Endothelial cell of umbilical vein (primary cell): ENCODE measurements at regions not wholly inside any gene's neighbourhood (a gene's known extent, or its start where the extent isn't known, plus 50 kb on each side); places are given as distances from the start of the nearest gene placed in this dataset.

ENCODE experiments used
- BruUV-seq: library from RNA; stranded (reverse); fragments of 400-500 nt; replicated peaks from 2 replicates; lab custom pipeline; 2021; lab: Mats Ljungman, UMichigan
- CTCF ChIA-PET: fragments of 300-600, 350-600 bp; sonication (Branson Sonifier 250); formaldehyde crosslinking; loops from one replicate; lab custom pipeline; 2021; ENCODE audit warnings: antibody characterized with exemption, inconsistent platforms; lab: Charles Lee
- POLR2A ChIA-PET: fragments of 300-600, 350-600 bp; sonication (Branson Sonifier 250); formaldehyde crosslinking; loops from one replicate; lab custom pipeline; 2021; ENCODE audit warnings: antibody characterized with exemption, inconsistent platforms; lab: Charles Lee
- DNase-seq: peaks from one replicate; pipeline ENCODE4 v3.0.0-alpha.2; 2011; ENCODE audit warnings: low read depth, low spot score
- FAIRE-seq: peaks from 2 replicates; lab custom pipeline; 2011; peaks lifted over from hg19 to GRCh38; lab: Jason Lieb, UNC
- H2AFZ ChIP-seq: 2 replicates; pipeline ENCODE4 v1.6.0; 2012; ENCODE audit warnings: low read depth, low read length, control low read depth, inconsistent platforms
- H3K27ac ChIP-seq: 2 replicates; pipeline ENCODE4 v1.5.1; 2011; ENCODE audit warnings: low read depth, mild to moderate bottlenecking, control low read depth, low read length, moderate library complexity; ENCODE audit not compliant: insufficient read depth
- H3K27me3 ChIP-seq, 2 experiments: 2 replicates each; pipeline versions ENCODE4 v1.6.0 to v1.6.1; 2011; ENCODE audit warnings: low read length in 2 of 2, mixed read lengths in 1 of 2; ENCODE audit not compliant: control insufficient read depth in 2 of 2, insufficient read depth in 2 of 2
- H3K36me3 ChIP-seq, 2 experiments: 2 replicates in 1 of 2; 3 replicates in 1 of 2; pipeline ENCODE4 v1.5.1; 2011; ENCODE audit warnings: low read length in 2 of 2, mild to moderate bottlenecking in 1 of 2, moderate library complexity in 1 of 2; ENCODE audit not compliant: control insufficient read depth in 2 of 2, insufficient read depth in 2 of 2; ENCODE audit errors: extremely low read depth in 1 of 2
- H3K4me1 ChIP-seq: 3 replicates; pipeline ENCODE4 v1.5.1; 2011; ENCODE audit warnings: mild to moderate bottlenecking, low read length; ENCODE audit not compliant: control insufficient read depth, insufficient read depth; ENCODE audit errors: extremely low read depth
- H3K4me2 ChIP-seq: 2 replicates; pipeline ENCODE4 v1.6.1; 2011; ENCODE audit warnings: low read length, control low read depth, mixed read lengths; ENCODE audit not compliant: insufficient read depth
- H3K4me3 ChIP-seq, 3 experiments: fragments of 200-600 bp in 1 of 3; sonication (generic), shearing (Covaris generic) in 1 of 3; replicated peaks in 1 of 3; 2 replicates each; pipeline ENCODE4 v1.5.1; 2011 to 2016; ENCODE audit warnings: control low read depth in 3 of 3, low read length in 3 of 3, mild to moderate bottlenecking in 2 of 3, inconsistent platforms in 1 of 3, low read depth in 1 of 3, moderate library complexity in 1 of 3; ENCODE audit not compliant: insufficient read depth in 1 of 3
- H3K79me2 ChIP-seq: 2 replicates; pipeline ENCODE4 v1.6.0; 2012; ENCODE audit warnings: low read length, inconsistent platforms; ENCODE audit not compliant: control insufficient read depth, insufficient read depth
- H3K9ac ChIP-seq: replicated peaks from 2 replicates; pipeline ENCODE3; 2011; ENCODE audit warnings: low read length, control low read depth; ENCODE audit not compliant: insufficient read depth; ENCODE audit errors: extremely low read depth
- H3K9me1 ChIP-seq: replicated peaks from 3 replicates; pipeline ENCODE4 v1.6.0; 2011; ENCODE audit warnings: mild to moderate bottlenecking, low read length; ENCODE audit not compliant: control insufficient read depth, insufficient read depth; ENCODE audit errors: extremely low read depth
- H3K9me3 ChIP-seq: replicated peaks from 2 replicates; pipeline ENCODE4 v1.5.1; 2012; ENCODE audit warnings: low read length, inconsistent platforms; ENCODE audit not compliant: control insufficient read depth, insufficient read depth
- H4K20me1 ChIP-seq: replicated peaks from 2 replicates; pipeline ENCODE3; 2011; ENCODE audit warnings: mild to moderate bottlenecking, low read length; ENCODE audit not compliant: control insufficient read depth, insufficient read depth; ENCODE audit errors: extremely low read depth
- CTCF ChIP-seq, 2 donors: IDR thresholded peaks; 1 replicate in 1 of 2; 2 replicates in 1 of 2; pipeline ENCODE4 v1.5.1; 2011; ENCODE audit warnings: low read length in 2 of 2, mild to moderate bottlenecking in 2 of 2, moderate library complexity in 2 of 2, control low read depth in 1 of 2, inconsistent platforms in 1 of 2, low read depth in 1 of 2; ENCODE audit not compliant: insufficient read depth in 1 of 2; ENCODE audit errors: extremely low read depth in 1 of 2
- EZH2 ChIP-seq: IDR thresholded peaks from 2 replicates; pipeline ENCODE4 v1.6.1; 2012; ENCODE audit warnings: borderline replicate concordance, low read depth, mild to moderate bottlenecking, moderate library complexity, low read length, inconsistent platforms; ENCODE audit not compliant: severe bottlenecking
- FOS ChIP-seq: IDR thresholded peaks from 2 replicates; pipeline ENCODE4 v1.6.1; 2011; ENCODE audit warnings: mild to moderate bottlenecking, low read length, moderate library complexity, borderline replicate concordance; ENCODE audit not compliant: insufficient read depth
- GATA2 ChIP-seq: IDR thresholded peaks from 2 replicates; pipeline ENCODE4 v1.7.0; 2011; ENCODE audit warnings: low read depth, mild to moderate bottlenecking, moderate library complexity, mixed read lengths, low read length; ENCODE audit not compliant: insufficient read length, insufficient read depth
- JUN ChIP-seq: IDR thresholded peaks from 2 replicates; pipeline ENCODE4 v1.6.1; 2011; ENCODE audit warnings: borderline replicate concordance, low read depth; ENCODE audit not compliant: insufficient read length, insufficient read depth
- MAX ChIP-seq: IDR thresholded peaks from 2 replicates; pipeline ENCODE4 v1.6.1; 2011; ENCODE audit not compliant: insufficient read depth, insufficient read length
- MYC ChIP-seq: IDR thresholded peaks from one replicate; pipeline ENCODE4 v1.6.1; 2011; ENCODE audit warnings: mild to moderate bottlenecking, low read depth, low read length
- POLR2A ChIP-seq: IDR thresholded peaks from 2 replicates; pipeline ENCODE4 v1.6.1; 2012; ENCODE audit warnings: low read depth, mild to moderate bottlenecking, control low read depth, low read length
- POLR2AphosphoS5 ChIP-seq: IDR thresholded peaks from 2 replicates; pipeline ENCODE4 v1.6.1; 2012; ENCODE audit warnings: low read depth, mild to moderate bottlenecking, control low read depth, low read length, moderate library complexity; ENCODE audit not compliant: insufficient read depth
- dilution Hi-C: fragments of 300-500 bp; cut with MboI; formaldehyde crosslinking; loops from one replicate; pipeline ENCODE4 v1.15.0; 2019; ENCODE audit warnings: low sequenced_read_pairs; ENCODE audit not compliant: extremely low pct_ligation_motif_present
- intact Hi-C: fragments of 100-400 bp; cut with micrococcal nuclease; formaldehyde crosslinking; loops from one replicate; pipeline ENCODE4 v1.10.0; 2022

- dilution Hi-C loops = no loop called here
- no TSS peak for BruUV-seq
- no peak for FAIRE-seq
Observed at GRCh38 chr13:106398289-106398688, 137.2 kb downstream of the EFNB2 start.

More at GRCh38 chr13:106398289-106398688, 137.2 kb downstream of the EFNB2 start:
- no peak overlapping the region for H3K4me3 ChIP-seq
- ChIA-PET CTCF (no interaction called here), POLR2A (no interaction called here)
- TF ChIP-seq EZH2 (no peak), POLR2A (no peak), MAX (no peak), MYC (no peak), JUN (no peak), FOS (no peak), GATA2 (no peak), POLR2AphosphoS5 (no peak), CTCF (IDR thresholded peaks at IDR 0.05; ENCODE audit: extremely low read depth in 1 of 2, insufficient read depth in 1 of 2, low read depth in 1 of 2, low read length in 2 of 2) (no peak)
- no peak overlapping the region for H3K4me2 ChIP-seq
- no peaks in the 10 kb centered on the region for H4K20me1 ChIP-seq
- H3K9ac ChIP-seq = no peak overlapping the region
- H3K27ac ChIP-seq = no peak overlapping the region
- H3K9me1 ChIP-seq = peaks cover 2% of the 10 kb centered on the region
- H3K9me3 ChIP-seq = no peaks in the 10 kb centered on the region
- no peak for DNase-seq
- no peaks in the 10 kb centered on the region for H3K36me3 ChIP-seq
- peaks cover 14% of the 10 kb centered on the region for H3K4me1 ChIP-seq
- H3K27me3 ChIP-seq = no peaks in the 10 kb centered on the region
- H2AFZ ChIP-seq = no peak overlapping the region
- no peaks in the 10 kb centered on the region for H3K79me2 ChIP-seq
- intact Hi-C loops = no loop called here
